Psoas muscle (tissue), 7 donors: ENCODE measurements at regions not wholly inside any gene's neighbourhood (a gene's known extent, or its start where the extent isn't known, plus 50 kb on each side); places are given as distances from the start of the nearest gene placed in this dataset.

Experiments used
- ATAC-seq, 4 donors: fragments of 200-7000 bp; cut with Tn5 transposase; one replicate each; pipeline ENCODE4 v1.9.1; 2020; ENCODE audit warnings: moderate library complexity in 3 of 4, mild to moderate bottlenecking in 2 of 4
- DNase-seq, 2 donors: peaks; one replicate each; pipeline ENCODE4 v3.0.0-alpha.2; 2020
- H3K27ac ChIP-seq: fragments of 200-600 bp; one replicate; pipeline ENCODE4 v1.8.0; 2022
- H3K27me3 ChIP-seq, 3 donors: fragments of 200-600 bp in 1 of 3; one replicate each; pipeline versions ENCODE4 v1.6.1 to v1.8.0; 2013 to 2022; ENCODE audit warnings: low read length in 2 of 3, mild to moderate bottlenecking in 2 of 3, moderate library complexity in 1 of 3; ENCODE audit not compliant: insufficient read depth in 3 of 3
- H3K36me3 ChIP-seq, 2 donors: fragments of 200-600 bp in 1 of 2; one replicate each; pipeline versions ENCODE4 v1.6.1 to v1.8.0; 2013 to 2022; ENCODE audit warnings: low read depth in 1 of 2, mild to moderate bottlenecking in 1 of 2, moderate library complexity in 1 of 2; ENCODE audit not compliant: insufficient read depth in 1 of 2
- H3K4me1 ChIP-seq: fragments of 200-600 bp; one replicate; pipeline ENCODE4 v1.8.0; 2022
- H3K4me3 ChIP-seq: fragments of 200-600 bp; one replicate; pipeline ENCODE4 v1.8.0; 2022; ENCODE audit warnings: mild to moderate bottlenecking
- H3K9me3 ChIP-seq: fragments of 200-600 bp; one replicate; pipeline ENCODE4 v1.8.0; 2022
- CTCF ChIP-seq: fragments of 200-600 bp; IDR thresholded peaks from one replicate; pipeline ENCODE4 v1.8.0; 2022; ENCODE audit warnings: antibody characterized with exemption
- WGBS, 3 donors: extraction: QIAGEN DNeasy Blood & Tissue Kit; methylation state at CpG; one replicate each; pipeline versions ENCODE4 v1.1.6 to v1.1.7; 2013; 5-methylcytosine and 5-hydroxymethylcytosine counted together
- intact Hi-C, 2 donors: fragments of 100-400 bp; cut with DNase I; formaldehyde crosslinking; loops; one replicate each; pipeline versions ENCODE4 v1.11.0 to v1.14.2; 2022
- donor health status: healthy with polysubstance abuse.
- donor health status: DM: no; HTN: no; CAD: no; lungs with moderate emphysema.
- donor health status: Bipolar disorder and iron deficiency.
- donor health status: healthy.
- donor health status: DM: yes; HTN: yes; CAD: no.
- donor health status: DM: no; HTN: no; CAD: no.
- donor health status: DM: yes; HTN: yes; CAD: no.

- no peak for DNase-seq
- TF ChIP-seq CTCF = no peak
- H3K36me3 ChIP-seq = no peaks in the 10 kb centered on the region
- H3K9me3 ChIP-seq = no peaks in the 10 kb centered on the region
- 89 to 95% (median 91%) methylated on average over 2 of the region's 2 CpGs for WGBS, 3 donors
- intact Hi-C loops = no loop called here
- peaks cover 0 to 8% (median 0%) of the 10 kb centered on the region in 3 donors for H3K27me3 ChIP-seq
- no peaks in the 10 kb centered on the region for H3K4me1 ChIP-seq
- no peak for ATAC-seq
- no peak overlapping the region for H3K4me3 ChIP-seq
- no peak overlapping the region for H3K27ac ChIP-seq
These were observed 220.6 kb upstream of the ISX start for GRCh38 chr22:34845391-34845790.

GRCh38 chr22:34847072-34847471 is 218.9 kb upstream of the ISX start:
- intact Hi-C loops = no loop called here
- H3K27ac ChIP-seq = no peak overlapping the region
- TF ChIP-seq CTCF = no peak

GRCh38 chr22:34849965-34850364 is 216.0 kb upstream of the ISX start:
- no peak for ATAC-seq
- WGBS, 3 donors = 61 to 73% (median 64%) methylated on average over 4 of the region's 4 CpGs
- Histone ChIP-seq H3K9me3 (no peaks in the 10 kb centered on the region), H3K4me3 (no peak overlapping the region), H3K27ac (no peak overlapping the region), H3K27me3 (peaks cover 0 to 3% (median 0%) of the 10 kb centered on the region in 3 donors), H3K4me1 (no peaks in the 10 kb centered on the region), H3K36me3 (no peaks in the 10 kb centered on the region)
- intact Hi-C loops = no loop called here
- TF ChIP-seq CTCF = no peak
- no peak for DNase-seq

More at GRCh38 chr22:34847072-34847471, 218.9 kb upstream of the ISX start:
- 21 to 50% (median 23%) methylated on average over 1 of the region's 1 CpG for WGBS, 3 donors
- Histone ChIP-seq H3K4me3 (no peak overlapping the region), H3K4me1 (no peaks in the 10 kb centered on the region), H3K27me3 (peaks cover 0 to 8% (median 0%) of the 10 kb centered on the region in 3 donors), H3K9me3 (no peaks in the 10 kb centered on the region), H3K36me3 (no peaks in the 10 kb centered on the region)
- DNase-seq (no peak), ATAC-seq (no peak)

- peaks cover 0 to 6% (median 0%) of the 10 kb centered on the region in 3 donors for H3K27me3 ChIP-seq
- H3K36me3 ChIP-seq = no peaks in the 10 kb centered on the region
- no peak for TF ChIP-seq CTCF
- H3K27ac ChIP-seq = no peak overlapping the region
- WGBS, 3 donors = 55 to 57% (median 56%) methylated on average over 4 of the region's 4 CpGs
- intact Hi-C loops = no loop called here
- no peaks in the 10 kb centered on the region for H3K9me3 ChIP-seq
- no peaks in the 10 kb centered on the region for H3K4me1 ChIP-seq
- no peak overlapping the region for H3K4me3 ChIP-seq
- no peak for DNase-seq
- ATAC-seq = no peak
These were observed 213.9 kb upstream of the ISX start for GRCh38 chr22:34851918-34852662.

GRCh38 chr22:34855471-34855870 is 210.5 kb upstream of the ISX start:
- Histone ChIP-seq H3K9me3 (no peaks in the 10 kb centered on the region), H3K4me3 (no peak overlapping the region), H3K27ac (no peak overlapping the region), H3K4me1 (no peaks in the 10 kb centered on the region), H3K36me3 (no peaks in the 10 kb centered on the region), H3K27me3 (peaks cover 0 to 6% (median 0%) of the 10 kb centered on the region in 3 donors)
- ATAC-seq (no peak), DNase-seq (no peak)
- intact Hi-C loops = no loop called here
- no peak for TF ChIP-seq CTCF
- whole genome bisulfite sequencing, 3 donors = 84 to 90% (median 86%) methylated on average over 5 of the region's 5 CpGs
